ENCODE measurements at regions not wholly inside any gene's neighbourhood (a gene's known extent, or its start where the extent isn't known, plus 50 kb on each side); places are given as distances from the start of the nearest gene placed in this dataset.

GRCh38 chr7:67786021-67786420, 789.4 kb downstream of the TYW1 start:
- H3K9me2 ChIP-seq (replicated peaks; ENCODE audit: control insufficient read depth, low read length), result no peaks in the 10 kb centered on the region
- TF ChIP-seq CTCF (IDR thresholded peaks at IDR 0.05; ENCODE audit: low read depth, low read length, poor library complexity, severe bottlenecking) (no peak), EZH2phosphoT487 (IDR thresholded peaks at IDR 0.05; ENCODE audit: borderline replicate concordance, low read length) (no peak)
- no peaks in the 10 kb centered on the region for H3F3A ChIP-seq (ENCODE audit: control insufficient read depth, insufficient read depth)
- no peak overlapping the region for H3K4me3 ChIP-seq (ENCODE audit: low read length)
- H3K4me2 ChIP-seq (ENCODE audit: low read length), result no peak overlapping the region
- H3K4me1 ChIP-seq (ENCODE audit: control insufficient read depth, low read length), result no peaks in the 10 kb centered on the region
- no peaks in the 10 kb centered on the region for H3K27me3 ChIP-seq (ENCODE audit: control insufficient read depth, low read length)
- no peaks in the 10 kb centered on the region for H4K20me1 ChIP-seq (ENCODE audit: control insufficient read depth, insufficient read depth, low read depth, low read length)
- no peaks in the 10 kb centered on the region for H3K36me3 ChIP-seq (ENCODE audit: control insufficient read depth, low read length)
- no peak overlapping the region for H3K27ac ChIP-seq (ENCODE audit: low read depth, low read length)
- H3K79me2 ChIP-seq (ENCODE audit: control insufficient read depth, low read length), result no peaks in the 10 kb centered on the region
- H3K9me3 ChIP-seq (ENCODE audit: control insufficient read depth, insufficient read depth, low read length), result peaks cover 4% of the 10 kb centered on the region; the same call in 1 of the 2 replicates

- Histone ChIP-seq H4K20me1 (ENCODE audit: control insufficient read depth, insufficient read depth, low read depth, low read length) (no peaks in the 10 kb centered on the region), H3K27ac (ENCODE audit: low read depth, low read length) (no peak overlapping the region), H3K4me2 (ENCODE audit: low read length) (no peak overlapping the region), H3K79me2 (ENCODE audit: control insufficient read depth, low read length) (no peaks in the 10 kb centered on the region), H3K4me1 (ENCODE audit: control insufficient read depth, low read length) (no peaks in the 10 kb centered on the region), H3K27me3 (ENCODE audit: control insufficient read depth, low read length) (no peaks in the 10 kb centered on the region), H3K36me3 (ENCODE audit: control insufficient read depth, low read length) (no peaks in the 10 kb centered on the region), H3K4me3 (ENCODE audit: low read length) (no peak overlapping the region), H3K9me3 (ENCODE audit: control insufficient read depth, insufficient read depth, low read length) (peaks cover 4% of the 10 kb centered on the region; the same call in 1 of the 2 replicates), H3F3A (ENCODE audit: control insufficient read depth, insufficient read depth) (no peaks in the 10 kb centered on the region), H3K9me2 (replicated peaks; ENCODE audit: control insufficient read depth, low read length) (no peaks in the 10 kb centered on the region)
- TF ChIP-seq EZH2phosphoT487 (IDR thresholded peaks at IDR 0.05; ENCODE audit: borderline replicate concordance, low read length) (no peak), CTCF (IDR thresholded peaks at IDR 0.05; ENCODE audit: low read depth, low read length, poor library complexity, severe bottlenecking) (no peak)
Measured at GRCh38 chr7:67788669-67789068, 792.0 kb downstream of the TYW1 start.

- Histone ChIP-seq H3K4me3 (ENCODE audit: low read length) (no peak overlapping the region), H3K36me3 (ENCODE audit: control insufficient read depth, low read length) (no peaks in the 10 kb centered on the region), H3K27ac (ENCODE audit: low read depth, low read length) (no peak overlapping the region), H3K79me2 (ENCODE audit: control insufficient read depth, low read length) (no peaks in the 10 kb centered on the region), H3K4me2 (ENCODE audit: low read length) (no peak overlapping the region), H3K4me1 (ENCODE audit: control insufficient read depth, low read length) (no peaks in the 10 kb centered on the region), H3K27me3 (ENCODE audit: control insufficient read depth, low read length) (no peaks in the 10 kb centered on the region), H3F3A (ENCODE audit: control insufficient read depth, insufficient read depth) (no peaks in the 10 kb centered on the region), H3K9me2 (replicated peaks; ENCODE audit: control insufficient read depth, low read length) (no peaks in the 10 kb centered on the region), H4K20me1 (ENCODE audit: control insufficient read depth, insufficient read depth, low read depth, low read length) (no peaks in the 10 kb centered on the region), H3K9me3 (ENCODE audit: control insufficient read depth, insufficient read depth, low read length) (peaks cover 4% of the 10 kb centered on the region; the same call in 1 of the 2 replicates)
- no peak for TF ChIP-seq CTCF (IDR thresholded peaks at IDR 0.05; ENCODE audit: low read depth, low read length, poor library complexity, severe bottlenecking)
- no peak for TF ChIP-seq EZH2phosphoT487 (IDR thresholded peaks at IDR 0.05; ENCODE audit: borderline replicate concordance, low read length)
Measured at GRCh38 chr7:67791918-67792317, 795.3 kb downstream of the TYW1 start.

Measured in DOHH2 (cell line).